GM18520 (cell line): ENCODE measurements at regions not wholly inside any gene's neighbourhood (a gene's known extent, or its start where the extent isn't known, plus 50 kb on each side); places are given as distances from the start of the nearest gene placed in this dataset.

ENCODE experiments used
- ATAC-seq: cut with Tn5 transposase; IDR thresholded peaks from one replicate; pipeline ENCODE4 v1.9.1; 2021; ENCODE audit not compliant: unreplicated experiment

DNA sequence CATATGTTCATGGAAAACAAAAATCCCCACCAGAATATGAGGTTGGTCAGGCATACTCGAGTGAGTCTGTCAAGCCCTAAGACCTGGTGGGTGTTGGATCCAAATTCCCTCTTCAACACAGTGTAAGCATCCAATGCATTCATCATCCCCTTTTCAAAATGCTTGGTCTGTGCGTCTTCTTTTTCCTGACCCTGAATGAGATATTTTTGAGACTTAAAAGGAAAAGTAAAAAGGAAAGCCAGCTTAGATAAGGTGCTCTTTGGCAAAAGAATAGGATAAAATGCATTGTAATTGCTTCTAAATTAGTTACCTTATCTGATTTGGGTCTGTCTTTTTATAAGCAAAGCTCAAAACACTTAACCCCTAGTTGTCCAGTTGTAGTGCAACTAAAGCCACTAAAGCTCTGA lies 331.5 kb downstream of the PTEN start:
- ATAC-seq, result no peak

GRCh38 chr10:88195841-88196240 lies 332.4 kb downstream of the PTEN start:
- no peak for ATAC-seq

- no peak for ATAC-seq
Observed at GRCh38 chr10:88196291-88196690, 332.9 kb downstream of the PTEN start.

DNA sequence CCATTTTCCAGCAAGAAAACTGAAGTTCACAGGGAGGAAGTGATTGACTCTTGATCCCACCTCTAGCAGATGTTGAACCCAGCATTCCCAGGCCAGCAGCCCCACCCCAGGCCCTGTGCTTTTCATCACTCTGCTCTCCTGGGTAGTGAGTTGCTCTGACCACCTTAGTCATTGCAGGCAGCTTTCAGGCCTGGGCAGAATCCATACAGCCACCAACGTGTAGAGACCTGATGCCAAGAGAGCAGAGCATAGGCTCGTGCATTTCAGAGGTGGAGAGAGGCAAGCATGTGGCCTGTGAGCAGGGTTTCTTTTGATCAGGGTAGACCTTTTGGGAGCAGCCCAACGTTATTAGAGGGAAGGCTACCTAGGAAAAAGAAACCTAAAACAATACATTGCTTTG lies 334.6 kb downstream of the PTEN start:
- no peak for ATAC-seq

- no peak for ATAC-seq
Observed at GRCh38 chr10:88200312-88201032, 337.0 kb downstream of the PTEN start.

GRCh38 chr10:88205842-88206446 lies 342.5 kb downstream of the PTEN start:
- no peak for ATAC-seq

- no peak for ATAC-seq
Observed at GRCh38 chr10:88207121-88207546, 343.7 kb downstream of the PTEN start.

GRCh38 chr10:88209231-88209630 lies 345.8 kb downstream of the PTEN start:
- ATAC-seq, result no peak

GRCh38 chr10:88209837-88210561 lies 346.6 kb downstream of the PTEN start:
- ATAC-seq, result no peak

DNA sequence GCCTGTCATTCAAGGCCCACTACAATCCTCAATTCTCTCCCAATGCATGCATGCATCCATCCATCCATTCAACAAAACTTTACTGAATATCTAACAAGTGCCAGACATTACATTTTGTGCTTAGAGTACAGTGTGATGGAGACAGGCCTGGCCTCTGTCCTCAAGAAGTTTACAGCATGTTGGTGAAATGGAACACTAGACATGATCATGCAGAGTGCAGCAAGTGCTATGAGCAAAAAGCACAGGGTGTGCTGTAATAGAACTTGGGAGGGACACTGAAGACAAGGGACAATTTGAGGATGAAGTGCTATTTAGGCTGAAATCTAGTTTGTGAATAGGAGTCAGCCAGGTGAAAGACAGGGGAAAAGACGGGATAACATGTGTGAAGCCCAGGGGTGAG lies 347.8 kb downstream of the PTEN start:
- ATAC-seq, result no peak

DNA sequence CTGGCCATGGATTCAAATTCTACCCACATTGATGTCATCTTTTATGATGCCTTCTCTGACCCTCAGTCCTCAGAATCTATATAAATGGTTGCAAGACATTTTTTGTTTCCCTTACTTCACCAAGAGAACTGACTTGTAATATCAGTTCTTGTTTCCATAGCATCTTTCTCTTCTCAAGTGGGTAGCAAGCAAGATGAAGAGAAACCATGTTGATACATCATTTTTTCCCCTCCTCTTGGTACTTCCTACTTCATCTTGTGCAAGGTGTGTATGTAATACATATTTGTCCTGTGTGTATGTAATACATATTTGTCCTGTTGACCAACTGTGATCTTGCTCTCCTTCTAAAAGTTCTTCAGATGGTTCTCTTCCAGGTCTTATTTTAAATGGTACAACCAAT lies 348.6 kb downstream of the PTEN start:
- ATAC-seq, result no peak

DNA sequence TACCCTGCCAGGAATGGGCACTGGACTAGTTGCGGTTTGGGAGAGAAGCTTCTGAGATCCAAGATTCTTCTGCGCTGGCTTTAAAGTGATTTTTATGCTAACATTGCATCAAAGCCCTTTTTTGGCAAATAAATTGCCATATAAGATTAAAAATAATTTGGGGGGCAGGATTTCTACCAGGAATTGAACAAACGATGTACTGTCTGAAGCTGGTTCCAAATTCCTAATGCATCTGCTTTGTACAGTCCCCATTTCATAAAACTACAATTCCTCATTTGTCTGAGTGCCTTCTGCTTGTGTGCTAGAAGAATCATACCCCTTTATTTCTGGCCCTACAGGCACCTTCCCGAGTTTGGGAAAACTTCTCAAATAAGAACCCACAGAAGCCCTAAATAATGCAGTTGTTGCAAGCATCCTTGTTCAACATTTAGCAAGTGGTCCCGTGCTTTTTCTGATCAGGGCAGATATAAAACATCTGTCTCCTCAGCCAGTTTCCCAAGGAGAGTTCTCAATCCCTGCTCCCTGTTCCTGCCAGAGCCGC lies 349.7 kb downstream of the PTEN start:
- ATAC-seq, result no peak

DNA sequence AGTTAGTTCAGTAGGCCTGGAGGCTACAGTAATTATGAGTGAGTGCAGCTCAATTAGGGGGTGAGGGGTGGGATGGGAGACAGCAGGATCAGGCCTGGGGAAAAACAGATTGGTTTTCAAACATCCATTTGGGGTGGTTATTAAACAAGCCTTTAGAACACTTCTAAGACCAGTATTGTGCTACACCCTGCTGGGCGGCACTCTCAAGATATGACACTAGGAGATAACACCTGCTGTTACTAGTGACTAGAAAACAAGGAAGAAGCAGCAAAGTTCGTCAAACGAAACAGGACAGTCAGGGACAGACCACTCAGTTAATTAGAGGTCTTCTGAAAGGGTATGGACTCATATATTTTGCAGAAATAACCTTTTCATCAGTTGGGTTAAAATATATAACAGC lies 353.6 kb downstream of the PTEN start:
- no peak for ATAC-seq

DNA sequence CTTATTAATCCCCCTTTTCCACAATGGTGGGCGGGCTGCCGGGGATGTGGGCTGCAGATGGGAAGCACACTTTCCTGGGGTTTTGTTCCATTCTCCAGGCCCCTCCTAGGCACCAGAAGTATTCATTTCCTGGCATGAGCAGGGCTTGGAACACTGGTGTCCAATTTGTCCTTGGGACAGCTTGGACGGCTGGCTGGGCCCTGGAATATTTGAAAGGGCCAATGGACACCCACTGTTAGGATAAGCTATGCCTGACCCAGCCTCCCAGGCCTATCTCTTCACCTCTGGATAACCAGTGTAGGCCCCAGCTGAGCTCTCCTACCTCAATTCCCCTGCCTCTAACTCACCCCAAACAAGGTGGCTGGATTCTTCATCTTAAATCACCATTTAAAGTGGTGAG lies 354.9 kb downstream of the PTEN start:
- no peak for ATAC-seq

GRCh38 chr10:88219753-88220152 lies 356.3 kb downstream of the PTEN start:
- ATAC-seq, result no peak

- ATAC-seq, result no peak
Observed at GRCh38 chr10:88221010-88221973, 357.9 kb downstream of the PTEN start.

DNA sequence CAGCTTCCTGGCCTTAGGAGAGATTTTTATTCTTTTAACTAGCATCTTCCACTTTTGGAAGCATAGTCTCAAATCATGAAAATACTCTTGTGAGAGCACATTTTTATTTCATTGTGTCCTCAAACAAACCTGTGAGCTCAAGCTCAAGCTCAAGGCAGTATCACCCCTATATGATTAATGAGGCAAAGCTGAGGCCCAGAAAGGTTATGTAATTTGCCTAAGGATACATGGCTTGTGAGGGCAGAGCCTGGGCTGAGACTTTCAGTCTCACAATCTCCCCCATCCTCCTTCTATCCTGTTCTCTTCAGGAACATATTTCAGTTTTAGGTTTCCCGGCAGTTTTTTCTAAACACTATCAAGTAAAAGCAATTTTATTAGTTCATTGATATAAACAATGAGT lies 359.5 kb downstream of the PTEN start:
- no peak for ATAC-seq
